ENCODE measurements at regions not wholly inside any gene's neighbourhood (a gene's known extent, or its start where the extent isn't known, plus 50 kb on each side); places are given as distances from the start of the nearest gene placed in this dataset.
"Not testable (repeated sequence)": the region's sequence is repeated elsewhere in the genome, so short reads cannot be mapped to it uniquely, and the experiment has no call there.

DNA sequence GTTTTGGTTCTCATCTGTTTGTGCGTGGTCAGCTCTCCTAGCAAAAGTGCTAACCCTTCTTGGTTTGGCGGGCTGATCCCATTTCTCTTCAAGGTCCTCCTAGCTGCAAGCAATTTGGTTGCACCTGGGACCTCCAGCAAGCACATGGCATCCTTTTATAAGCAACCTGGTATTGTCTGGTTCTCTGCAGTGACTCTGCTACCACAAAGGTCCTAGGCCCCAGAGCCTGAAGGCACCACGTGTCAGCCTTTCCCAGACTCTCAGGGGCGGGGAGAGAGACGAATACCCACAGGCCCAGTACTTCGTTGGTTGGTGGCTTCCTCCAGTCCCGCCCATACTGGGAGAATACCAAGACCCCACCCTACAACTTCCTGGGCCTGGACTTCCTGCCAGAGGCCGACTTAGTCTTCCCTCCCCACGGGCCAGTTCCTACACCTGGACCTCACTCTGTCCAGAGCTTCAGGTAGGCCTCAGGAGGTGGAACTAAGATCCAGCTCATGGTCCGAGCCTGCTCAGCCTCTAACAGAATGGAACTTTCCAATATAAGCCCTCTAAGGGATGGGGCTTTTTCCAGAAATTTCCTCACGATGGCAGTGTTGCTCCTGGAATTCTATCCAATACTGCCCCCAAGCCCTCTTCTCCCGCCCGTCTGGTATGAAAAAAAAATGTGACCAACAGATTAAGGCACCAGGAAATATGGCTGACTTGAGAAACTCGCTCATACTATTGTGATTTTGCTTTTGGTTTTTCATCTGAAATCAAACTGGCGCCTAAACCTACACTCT is 192.5 kb upstream of the STK26 start:
- ATAC-seq (peak; percentile 64), DNase-seq (peak in 1 of 3 donors; percentile 25)
- no peaks in the 10 kb centered on the region for H3K27me3 Mint-ChIP-seq
- H3K4me3 Mint-ChIP-seq: peak overlapping the region; percentile 50
- no peaks in the 10 kb centered on the region for H3K36me3 Mint-ChIP-seq (ENCODE audit: low read depth)
- peak overlapping the region; percentile 45 for H3K27ac Mint-ChIP-seq
- H3K9me3 ChIP-seq (ENCODE audit: control insufficient read depth, low read length, poor library complexity, severe bottlenecking): no peaks in the 10 kb centered on the region
- H3K4me1 Mint-ChIP-seq: peaks cover 14% of the 10 kb centered on the region

DNA sequence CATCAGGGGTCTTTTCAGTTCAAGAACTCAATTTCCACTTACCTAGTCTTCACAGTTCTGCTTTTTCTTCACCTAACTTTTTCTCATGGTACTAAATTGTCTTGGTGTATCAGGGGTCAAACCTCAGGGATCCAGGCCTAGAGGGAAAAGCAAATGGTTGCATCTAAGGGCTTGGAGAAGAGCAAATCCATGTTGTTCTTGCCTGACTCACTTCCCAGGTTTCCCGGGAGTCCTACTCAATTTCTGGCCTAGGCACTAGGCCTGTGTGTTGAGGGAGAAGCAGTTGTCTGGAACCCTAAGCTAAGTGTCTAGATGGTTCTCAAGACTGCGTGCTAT is 191.9 kb upstream of the STK26 start:
- H3K36me3 Mint-ChIP-seq (ENCODE audit: low read depth): no peaks in the 10 kb centered on the region
- no peaks in the 10 kb centered on the region for H3K9me3 ChIP-seq (ENCODE audit: control insufficient read depth, low read length, poor library complexity, severe bottlenecking)
- H3K27me3 Mint-ChIP-seq: no peaks in the 10 kb centered on the region
- DNase-seq (no peak), ATAC-seq (no peak)
- peaks cover 14% of the 10 kb centered on the region for H3K4me1 Mint-ChIP-seq
- peak overlapping the region; percentile 50 for H3K4me3 Mint-ChIP-seq
- peak overlapping the region; percentile 45 for H3K27ac Mint-ChIP-seq

DNA sequence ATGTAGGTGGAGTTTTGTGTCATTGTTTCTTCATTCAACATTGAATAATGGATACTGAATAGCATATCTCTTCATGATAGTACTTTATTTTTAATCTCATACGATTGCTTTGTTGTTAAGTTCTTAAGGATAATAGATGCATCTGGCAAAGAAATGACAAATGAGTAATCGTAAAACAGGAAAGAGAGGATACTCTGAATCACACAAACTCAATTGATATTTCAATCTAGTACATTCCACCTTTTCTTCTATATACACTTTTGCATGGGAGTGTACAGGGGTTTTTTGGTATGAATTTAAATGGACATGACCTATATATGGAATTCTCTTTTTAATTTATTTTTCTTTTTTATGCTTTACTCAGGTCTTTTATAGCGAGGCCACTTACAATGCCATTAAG is 186.9 kb upstream of the STK26 start:
- no peak overlapping the region for H3K27ac Mint-ChIP-seq
- peaks cover 6% of the 10 kb centered on the region for H3K4me1 Mint-ChIP-seq
- no peaks in the 10 kb centered on the region for H3K9me3 ChIP-seq (ENCODE audit: control insufficient read depth, low read length, poor library complexity, severe bottlenecking)
- no peaks in the 10 kb centered on the region for H3K27me3 Mint-ChIP-seq
- DNase-seq (no peak), ATAC-seq (no peak)
- H3K4me3 Mint-ChIP-seq: no peak overlapping the region
- H3K36me3 Mint-ChIP-seq (ENCODE audit: low read depth): no peaks in the 10 kb centered on the region

GRCh38 chrX:131837325-131837724 is 185.8 kb upstream of the STK26 start:
- no peak for ATAC-seq
- H3K9me3 ChIP-seq (ENCODE audit: control insufficient read depth, low read length, poor library complexity, severe bottlenecking): no peaks in the 10 kb centered on the region

DNA sequence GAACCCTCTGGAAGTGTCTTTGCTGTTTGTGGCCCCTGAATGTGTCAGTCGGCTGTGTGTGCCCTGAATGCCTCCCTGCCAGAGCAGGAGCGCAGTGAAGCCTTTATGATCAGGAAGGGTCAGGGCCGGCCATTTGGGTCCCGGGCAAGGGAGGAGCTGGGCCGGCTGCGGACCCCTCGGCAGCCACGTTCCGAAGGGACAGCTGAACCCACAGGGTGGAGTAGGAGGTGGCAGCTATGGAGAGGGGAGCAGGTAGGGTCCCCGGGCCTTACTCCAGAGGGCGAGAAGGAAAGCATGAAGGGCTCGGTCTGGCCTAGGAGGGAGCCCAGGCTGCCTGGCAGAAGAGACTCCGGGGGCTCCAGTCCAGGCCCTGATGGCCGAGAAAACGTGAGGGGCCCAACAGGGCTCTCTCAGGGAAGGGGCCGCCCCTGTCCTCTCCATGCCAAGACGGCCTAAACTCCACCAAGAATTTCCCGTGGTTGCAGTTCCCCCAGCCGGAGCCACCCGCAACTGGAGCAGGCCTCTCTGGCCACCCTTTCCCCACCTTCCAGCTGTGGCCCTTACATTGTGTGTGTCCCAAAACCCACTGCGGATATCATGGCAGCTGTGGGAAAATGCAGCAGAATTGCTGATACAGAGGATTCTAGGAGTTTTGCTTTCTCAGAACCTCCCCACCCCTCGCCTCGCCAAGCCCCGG is 182.2 kb upstream of the STK26 start:
- H3K4me3 Mint-ChIP-seq: no peak overlapping the region
- no peaks in the 10 kb centered on the region for H3K4me1 Mint-ChIP-seq
- no peak for ATAC-seq
- DNase-seq: no peak
- no peaks in the 10 kb centered on the region for H3K27me3 Mint-ChIP-seq
- no peak overlapping the region for H3K27ac Mint-ChIP-seq
- H3K36me3 Mint-ChIP-seq (ENCODE audit: low read depth): no peaks in the 10 kb centered on the region
- H3K9me3 ChIP-seq (ENCODE audit: control insufficient read depth, low read length, poor library complexity, severe bottlenecking): no peaks in the 10 kb centered on the region

More at GRCh38 chrX:131837325-131837724, 185.8 kb upstream of the STK26 start:
- no peak for DNase-seq
- Mint-ChIP-seq H3K27me3 (no peaks in the 10 kb centered on the region), H3K36me3 (ENCODE audit: low read depth) (no peaks in the 10 kb centered on the region), H3K4me1 (no peaks in the 10 kb centered on the region), H3K27ac (no peak overlapping the region), H3K4me3 (no peak overlapping the region)

DNA sequence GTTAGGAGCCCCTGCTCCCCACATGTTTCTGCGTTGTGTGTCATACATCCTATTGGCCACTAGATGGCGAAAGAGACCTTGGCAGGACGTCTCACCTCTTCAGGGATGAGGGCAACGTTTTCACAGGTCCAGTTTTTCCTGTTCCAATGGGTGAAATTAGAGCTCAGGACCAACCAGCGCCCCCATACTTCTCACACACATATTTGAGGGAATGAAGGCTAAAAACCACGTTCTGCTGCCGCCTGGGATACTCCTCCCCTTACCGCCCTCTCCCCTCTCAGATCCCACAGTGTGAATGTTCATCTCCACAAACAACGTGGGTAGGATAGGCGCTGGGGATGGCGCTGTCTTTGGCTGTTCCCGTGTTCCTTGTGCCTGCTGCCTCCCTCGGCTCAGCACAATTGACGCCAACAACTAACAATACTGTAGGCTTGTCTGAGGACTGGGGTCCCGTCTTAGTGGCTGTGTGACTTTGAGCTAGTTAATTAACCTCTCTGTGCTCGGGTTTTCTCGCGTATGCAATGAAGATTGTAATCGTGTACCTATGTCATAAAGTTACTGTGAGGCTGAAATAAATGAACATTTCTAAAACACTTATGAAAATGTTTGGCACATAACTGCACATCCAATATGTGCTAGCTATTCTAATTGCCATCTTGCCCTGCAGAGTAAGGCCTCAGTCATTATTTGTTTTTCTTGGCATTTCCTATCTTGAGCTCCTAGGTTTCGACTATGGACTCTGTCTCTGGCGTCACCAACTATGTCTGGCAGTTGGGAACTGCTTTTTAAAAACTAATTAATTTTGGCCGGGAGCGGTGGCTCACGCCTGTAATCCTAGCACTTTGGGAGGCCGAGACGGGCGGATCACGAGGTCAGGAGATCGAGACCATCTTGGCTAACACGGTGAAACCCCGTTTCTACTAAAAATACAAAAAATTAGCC is 181.3 kb upstream of the STK26 start:
- no peaks in the 10 kb centered on the region for H3K36me3 Mint-ChIP-seq (ENCODE audit: low read depth)
- no peaks in the 10 kb centered on the region for H3K27me3 Mint-ChIP-seq
- no peaks in the 10 kb centered on the region for H3K9me3 ChIP-seq (ENCODE audit: control insufficient read depth, low read length, poor library complexity, severe bottlenecking)
- no peak overlapping the region for H3K4me3 Mint-ChIP-seq
- ATAC-seq (peak; percentile 65), DNase-seq (peak in 1 of 3 donors; percentile 11)
- no peaks in the 10 kb centered on the region for H3K4me1 Mint-ChIP-seq
- H3K27ac Mint-ChIP-seq: no peak overlapping the region

GRCh38 chrX:131843987-131844386 is 179.1 kb upstream of the STK26 start:
- Mint-ChIP-seq H3K27me3 (no peaks in the 10 kb centered on the region), H3K27ac (no peak overlapping the region), H3K4me3 (no peak overlapping the region), H3K4me1 (no peaks in the 10 kb centered on the region), H3K36me3 (ENCODE audit: low read depth) (no peaks in the 10 kb centered on the region)
- H3K9me3 ChIP-seq (ENCODE audit: control insufficient read depth, low read length, poor library complexity, severe bottlenecking): no peaks in the 10 kb centered on the region
- DNase-seq (no peak), ATAC-seq (no peak)

DNA sequence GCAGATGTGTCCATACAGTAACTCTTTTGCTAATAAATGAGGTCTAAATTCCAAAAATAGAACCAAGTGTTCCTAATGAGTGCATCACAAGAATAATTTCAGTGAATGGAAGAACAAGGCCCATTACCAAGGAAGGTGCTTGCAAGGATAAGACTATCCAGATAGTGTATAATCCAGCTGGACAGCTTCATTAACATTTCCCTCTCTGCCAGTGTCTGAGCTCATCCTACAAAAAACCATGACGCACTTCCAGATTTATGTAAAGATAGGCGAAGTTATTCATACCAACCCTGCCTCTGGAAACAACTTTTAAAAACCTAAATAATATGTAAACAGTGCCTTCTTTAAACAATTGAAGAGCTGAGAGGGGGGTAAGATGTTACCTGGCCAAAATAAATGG is 177.9 kb upstream of the STK26 start:
- no peak overlapping the region for H3K27ac Mint-ChIP-seq
- H3K9me3 ChIP-seq (ENCODE audit: control insufficient read depth, low read length, poor library complexity, severe bottlenecking): no peaks in the 10 kb centered on the region
- H3K27me3 Mint-ChIP-seq: no peaks in the 10 kb centered on the region
- no peak overlapping the region for H3K4me3 Mint-ChIP-seq
- DNase-seq: no peak
- H3K36me3 Mint-ChIP-seq (ENCODE audit: low read depth): no peaks in the 10 kb centered on the region
- no peak for ATAC-seq
- no peaks in the 10 kb centered on the region for H3K4me1 Mint-ChIP-seq

DNA sequence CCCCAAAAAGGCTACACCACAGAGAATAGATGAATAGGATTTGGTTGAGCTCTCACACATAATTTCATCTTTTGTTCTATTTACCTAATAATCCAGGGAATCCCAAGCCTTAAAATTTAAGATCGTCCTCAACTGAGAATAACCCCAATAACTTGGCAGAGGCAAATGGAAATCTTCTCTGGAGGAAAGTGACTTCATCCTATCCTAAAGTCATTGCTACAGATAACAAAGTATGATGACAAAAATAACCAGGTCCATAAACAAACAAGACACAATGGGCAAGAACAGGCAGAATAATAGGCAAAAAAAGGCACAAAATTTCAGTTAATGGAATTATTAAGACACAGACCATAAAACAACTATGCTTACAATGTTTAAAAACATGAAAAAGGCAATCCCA is 177.3 kb upstream of the STK26 start:
- H3K9me3 ChIP-seq (ENCODE audit: control insufficient read depth, low read length, poor library complexity, severe bottlenecking): no peaks in the 10 kb centered on the region
- no peaks in the 10 kb centered on the region for H3K27me3 Mint-ChIP-seq
- H3K4me3 Mint-ChIP-seq: no peak overlapping the region
- no peak for DNase-seq
- H3K27ac Mint-ChIP-seq: no peak overlapping the region
- no peak for ATAC-seq
- H3K4me1 Mint-ChIP-seq: no peaks in the 10 kb centered on the region
- no peaks in the 10 kb centered on the region for H3K36me3 Mint-ChIP-seq (ENCODE audit: low read depth)

- H3K4me3 Mint-ChIP-seq; H3K27me3 Mint-ChIP-seq; H3K4me1 Mint-ChIP-seq; ATAC-seq; H3K36me3 Mint-ChIP-seq (ENCODE audit: low read depth); H3K27ac Mint-ChIP-seq; H3K9me3 ChIP-seq (ENCODE audit: control insufficient read depth, low read length, poor library complexity, severe bottlenecking); DNase-seq: not testable (repeated sequence)
Measured at GRCh38 chrX:131850964-131851363, 172.1 kb upstream of the STK26 start.

DNA sequence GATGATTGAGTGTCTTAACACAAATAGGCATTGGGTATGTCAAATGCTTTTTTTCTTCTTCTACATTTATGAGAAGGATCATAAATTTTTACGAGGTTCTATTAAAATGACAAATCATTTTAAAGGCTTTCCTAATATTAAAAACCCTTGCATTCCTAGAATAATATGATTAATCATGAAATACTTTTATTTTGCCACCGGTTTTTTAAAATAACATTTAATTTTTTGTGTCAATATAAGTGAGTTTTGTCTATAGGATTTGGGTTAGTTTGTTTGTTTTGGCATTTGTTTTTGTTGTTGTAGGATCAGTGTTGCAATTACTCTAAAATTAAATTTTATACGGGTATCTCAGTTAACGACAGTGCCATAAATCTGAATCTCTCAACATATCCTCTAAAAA is 169.7 kb upstream of the STK26 start:
- Mint-ChIP-seq H3K4me1 (no peaks in the 10 kb centered on the region), H3K36me3 (ENCODE audit: low read depth) (no peaks in the 10 kb centered on the region), H3K27ac (no peak overlapping the region), H3K27me3 (no peaks in the 10 kb centered on the region), H3K4me3 (no peak overlapping the region)
- no peaks in the 10 kb centered on the region for H3K9me3 ChIP-seq (ENCODE audit: control insufficient read depth, low read length, poor library complexity, severe bottlenecking)
- ATAC-seq: no peak
- DNase-seq: no peak

DNA sequence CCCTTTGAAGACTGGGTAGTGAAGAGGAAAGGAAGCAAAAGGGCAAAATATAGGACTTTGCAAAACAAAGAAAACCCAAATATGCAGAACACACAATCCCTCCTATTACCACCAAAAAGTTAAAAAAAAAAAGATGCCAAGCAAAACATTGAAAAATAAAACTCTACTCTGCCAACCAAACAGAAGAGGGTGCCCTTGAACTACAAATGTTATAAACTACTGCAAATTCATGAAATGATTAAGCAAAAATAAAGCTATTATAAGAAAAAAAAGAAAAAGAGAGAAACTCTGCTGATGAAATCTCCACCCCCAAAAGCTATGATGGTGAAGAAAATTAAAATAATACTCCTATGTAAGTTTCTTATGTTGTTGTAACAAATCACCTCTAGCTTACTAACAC is 168.5 kb upstream of the STK26 start:
- Mint-ChIP-seq H3K27ac (no peak overlapping the region), H3K4me1 (no peaks in the 10 kb centered on the region), H3K27me3 (no peaks in the 10 kb centered on the region), H3K4me3 (no peak overlapping the region), H3K36me3 (ENCODE audit: low read depth) (no peaks in the 10 kb centered on the region)
- no peak for DNase-seq
- ATAC-seq: no peak
- no peaks in the 10 kb centered on the region for H3K9me3 ChIP-seq (ENCODE audit: control insufficient read depth, low read length, poor library complexity, severe bottlenecking)

GRCh38 chrX:131861088-131861787 is 161.9 kb upstream of the STK26 start:
- Mint-ChIP-seq H3K27me3 (no peaks in the 10 kb centered on the region), H3K27ac (peak overlapping the region; percentile 60), H3K36me3 (ENCODE audit: low read depth) (no peaks in the 10 kb centered on the region), H3K4me1 (no peaks in the 10 kb centered on the region), H3K4me3 (no peak overlapping the region)
- H3K9me3 ChIP-seq (ENCODE audit: control insufficient read depth, low read length, poor library complexity, severe bottlenecking): no peaks in the 10 kb centered on the region
- DNase-seq (no peak), ATAC-seq (no peak)

Data from T-helper 17 cell (primary cell).